Karpas-422 (cell line): ENCODE measurements at regions not wholly inside any gene's neighbourhood (a gene's known extent, or its start where the extent isn't known, plus 50 kb on each side); places are given as distances from the start of the nearest gene placed in this dataset.

Experiments used
- DNase-seq: peaks from one replicate; pipeline ENCODE4 v3.0.0-alpha.2; 2015
- H2AFZ ChIP-seq: fragments of 200-600 bp; sonication (generic); 2 replicates; pipeline ENCODE4 v1.6.1; 2014; ENCODE audit warnings: antibody characterized with exemption, low read length, mixed read lengths
- H3K27ac ChIP-seq: fragments of 200-600 bp; sonication (generic); 2 replicates; pipeline ENCODE4 v1.5.1; 2014; ENCODE audit warnings: mild to moderate bottlenecking, low read length, moderate library complexity
- H3K27me3 ChIP-seq: fragments of 200-600 bp; sonication (generic); 2 replicates; pipeline ENCODE4 v1.6.1; 2014; ENCODE audit warnings: low read length, mixed read lengths
- H3K36me3 ChIP-seq: fragments of 200-600 bp; sonication (generic); 2 replicates; pipeline ENCODE4 v1.6.1; 2014; ENCODE audit warnings: low read length, mixed read lengths; ENCODE audit not compliant: insufficient read depth
- H3K4me1 ChIP-seq: fragments of 200-600 bp; sonication (generic); 2 replicates; pipeline ENCODE4 v1.6.1; 2014; ENCODE audit warnings: mild to moderate bottlenecking, low read length, mixed read lengths
- H3K4me2 ChIP-seq: fragments of 200-600 bp; sonication (generic); 2 replicates; pipeline ENCODE4 v1.6.1; 2014; ENCODE audit warnings: low read length, low read depth, mild to moderate bottlenecking; ENCODE audit not compliant: poor library complexity, severe bottlenecking
- H3K4me3 ChIP-seq: fragments of 200-600 bp; sonication (generic); 2 replicates; pipeline ENCODE4 v1.5.1; 2014; ENCODE audit warnings: mild to moderate bottlenecking, antibody characterized with exemption, low read length, mixed read lengths
- H3K79me2 ChIP-seq: fragments of 200-600 bp; sonication (generic); 2 replicates; pipeline ENCODE4 v1.6.1; 2014; ENCODE audit warnings: mild to moderate bottlenecking, low read length, mixed read lengths
- H3K9ac ChIP-seq: fragments of 200-600 bp; sonication (generic); 2 replicates; pipeline ENCODE4 v1.6.0; 2014; ENCODE audit warnings: low read length
- H3K9me2 ChIP-seq: fragments of 200-600 bp; sonication (generic), shearing (Covaris generic); replicated peaks from 2 replicates; pipeline ENCODE4 v1.6.0; 2014; ENCODE audit warnings: mild to moderate bottlenecking, low read length, moderate library complexity; ENCODE audit not compliant: insufficient read depth
- H3K9me3 ChIP-seq: fragments of 300-700, 200-600 bp; sonication (generic); 2 replicates; pipeline ENCODE4 v1.6.1; 2014; ENCODE audit warnings: low read length, mixed read lengths
- H4K20me1 ChIP-seq: fragments of 200-600 bp; sonication (generic); 2 replicates; pipeline ENCODE4 v1.6.1; 2014; ENCODE audit warnings: mild to moderate bottlenecking, antibody characterized with exemption, low read length, low read depth; ENCODE audit not compliant: insufficient read depth

DNA sequence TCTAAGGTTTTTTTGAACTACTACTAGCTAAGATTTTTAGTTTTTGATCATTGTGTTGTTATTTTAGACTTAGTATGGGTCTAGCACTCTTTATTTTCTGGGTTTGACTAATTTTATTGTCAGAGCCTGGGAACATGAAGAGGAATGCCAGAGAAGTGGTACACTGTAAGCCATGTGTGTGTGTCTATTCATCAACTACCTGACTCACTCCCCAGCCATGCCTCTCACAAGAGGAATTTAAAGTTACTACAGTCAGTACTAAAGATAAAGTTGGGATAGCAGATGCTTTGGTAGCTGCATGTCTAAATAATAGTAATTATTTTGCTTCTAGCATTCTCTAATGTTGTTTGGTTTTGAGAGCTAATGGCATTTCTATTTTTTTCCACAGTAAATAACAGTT, 264.8 kb downstream of the CSNK1G3 start:
- no peaks in the 10 kb centered on the region for H3K27me3 ChIP-seq
- DNase-seq = no peak
- no peak overlapping the region for H3K4me3 ChIP-seq
- H3K9me3 ChIP-seq = no peaks in the 10 kb centered on the region
- no peaks in the 10 kb centered on the region for H3K9me2 ChIP-seq
- H3K36me3 ChIP-seq = no peaks in the 10 kb centered on the region
- H3K4me1 ChIP-seq = no peaks in the 10 kb centered on the region; the same call in 1 of the 2 replicates
- H3K27ac ChIP-seq = no peak overlapping the region
- H4K20me1 ChIP-seq = no peaks in the 10 kb centered on the region
- no peak overlapping the region for H2AFZ ChIP-seq
- H3K9ac ChIP-seq = no peak overlapping the region
- H3K4me2 ChIP-seq = no peak overlapping the region
- H3K79me2 ChIP-seq = no peaks in the 10 kb centered on the region

DNA sequence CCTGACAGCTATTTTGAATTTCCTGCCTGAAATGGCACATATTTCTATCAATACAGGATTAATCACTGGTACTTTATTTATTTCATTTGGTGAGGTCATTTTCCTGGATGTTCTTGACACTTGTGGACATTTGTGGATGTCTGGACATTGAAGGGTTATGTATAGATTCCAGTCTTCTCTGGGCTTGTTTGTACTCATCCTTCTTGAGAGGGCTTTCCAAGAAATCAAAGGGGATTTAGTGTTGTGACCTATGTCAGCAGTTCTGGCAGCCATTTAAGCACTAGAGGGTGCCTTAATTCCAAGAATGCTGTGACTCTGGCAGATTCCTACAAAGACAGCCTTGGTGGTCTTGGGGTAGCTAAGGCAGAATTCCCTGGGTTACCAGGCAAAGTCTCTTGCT, 259.7 kb downstream of the CSNK1G3 start:
- no peak overlapping the region for H3K4me2 ChIP-seq
- H3K27ac ChIP-seq = no peak overlapping the region
- no peaks in the 10 kb centered on the region for H3K27me3 ChIP-seq
- H2AFZ ChIP-seq = no peak overlapping the region
- H3K4me3 ChIP-seq = no peak overlapping the region
- no peaks in the 10 kb centered on the region for H3K9me2 ChIP-seq
- no peaks in the 10 kb centered on the region; the same call in 1 of the 2 replicates for H3K4me1 ChIP-seq
- no peaks in the 10 kb centered on the region for H3K9me3 ChIP-seq
- H3K79me2 ChIP-seq = no peaks in the 10 kb centered on the region
- H3K9ac ChIP-seq = no peak overlapping the region
- DNase-seq = no peak
- no peaks in the 10 kb centered on the region for H3K36me3 ChIP-seq
- no peaks in the 10 kb centered on the region for H4K20me1 ChIP-seq

DNA sequence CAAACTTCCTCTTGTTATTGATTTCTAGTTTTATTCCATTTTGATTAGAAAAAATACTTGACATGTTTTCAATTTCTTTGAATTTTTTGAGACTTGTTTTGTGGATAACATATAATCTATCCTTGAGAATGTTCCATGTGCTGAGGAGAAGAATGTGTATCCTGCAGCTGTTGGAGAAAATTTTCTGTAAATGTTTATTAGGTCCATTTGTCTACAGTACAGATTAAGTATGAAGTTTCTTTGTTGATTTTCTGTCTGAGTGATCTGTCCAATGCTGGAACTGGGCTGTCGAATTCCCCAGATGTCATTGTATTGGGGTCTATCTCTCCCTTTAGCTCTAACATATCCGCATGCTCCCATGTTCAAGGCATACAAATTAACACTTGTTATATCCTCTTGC, 251.2 kb downstream of the CSNK1G3 start:
- H3K4me2 ChIP-seq = no peak overlapping the region
- H4K20me1 ChIP-seq = no peaks in the 10 kb centered on the region
- DNase-seq = no peak
- no peaks in the 10 kb centered on the region for H3K27me3 ChIP-seq
- no peaks in the 10 kb centered on the region for H3K4me1 ChIP-seq
- no peaks in the 10 kb centered on the region for H3K9me2 ChIP-seq
- no peaks in the 10 kb centered on the region for H3K79me2 ChIP-seq
- H3K9me3 ChIP-seq = no peaks in the 10 kb centered on the region
- no peak overlapping the region for H3K9ac ChIP-seq
- H3K27ac ChIP-seq = no peak overlapping the region
- H3K36me3 ChIP-seq = no peaks in the 10 kb centered on the region
- H3K4me3 ChIP-seq = no peak overlapping the region
- no peak overlapping the region for H2AFZ ChIP-seq

DNA sequence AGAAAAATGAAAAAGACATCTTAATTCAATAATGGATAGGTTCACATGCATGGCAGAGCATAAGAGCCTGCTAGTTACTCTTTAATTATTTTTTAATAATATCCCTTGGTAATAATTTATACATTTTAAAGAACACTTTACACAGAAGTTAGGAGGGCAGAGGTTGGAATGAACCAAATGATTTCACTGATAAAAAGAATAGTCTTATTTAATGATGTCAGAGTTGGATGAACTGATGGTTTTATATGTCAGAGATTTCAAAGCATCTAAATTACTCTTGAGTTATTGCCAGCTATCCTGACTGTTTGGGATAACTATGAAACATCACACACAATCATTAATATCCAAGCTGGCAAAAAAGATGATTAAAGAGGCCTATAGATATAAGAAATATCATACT, 244.8 kb downstream of the CSNK1G3 start:
- Histone ChIP-seq H3K9me2 (no peaks in the 10 kb centered on the region), H3K9ac (no peak overlapping the region), H3K36me3 (no peaks in the 10 kb centered on the region), H3K9me3 (no peaks in the 10 kb centered on the region), H3K4me2 (no peak overlapping the region), H3K27ac (no peak overlapping the region), H3K4me3 (no peak overlapping the region), H3K4me1 (no peaks in the 10 kb centered on the region), H3K79me2 (no peaks in the 10 kb centered on the region), H4K20me1 (no peaks in the 10 kb centered on the region), H3K27me3 (no peaks in the 10 kb centered on the region), H2AFZ (no peak overlapping the region)
- DNase-seq = no peak

DNA sequence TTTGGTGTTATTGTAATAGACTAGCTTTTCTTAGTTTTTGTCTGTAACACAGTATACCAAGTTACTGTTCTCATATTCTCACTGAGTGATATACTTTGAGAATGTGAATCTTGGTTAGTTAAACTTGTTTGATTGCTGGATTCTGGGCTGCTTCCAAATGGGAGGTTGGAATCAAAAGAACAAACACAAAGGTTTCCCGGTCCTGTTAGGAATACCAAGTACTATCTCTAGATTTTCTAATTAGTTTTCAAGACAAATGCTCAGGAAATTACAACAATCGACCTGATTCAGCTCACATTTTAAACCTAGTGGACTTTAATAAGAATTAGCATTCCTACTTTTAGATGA, 244.3 kb downstream of the CSNK1G3 start:
- Histone ChIP-seq H3K4me1 (no peaks in the 10 kb centered on the region), H3K9me2 (no peaks in the 10 kb centered on the region), H3K27me3 (no peaks in the 10 kb centered on the region), H3K27ac (no peak overlapping the region), H3K79me2 (no peaks in the 10 kb centered on the region), H3K4me2 (no peak overlapping the region), H3K9ac (no peak overlapping the region), H2AFZ (no peak overlapping the region; the same call in 1 of the 2 replicates), H4K20me1 (no peaks in the 10 kb centered on the region), H3K36me3 (no peaks in the 10 kb centered on the region), H3K4me3 (no peak overlapping the region), H3K9me3 (no peaks in the 10 kb centered on the region)
- no peak for DNase-seq

DNA sequence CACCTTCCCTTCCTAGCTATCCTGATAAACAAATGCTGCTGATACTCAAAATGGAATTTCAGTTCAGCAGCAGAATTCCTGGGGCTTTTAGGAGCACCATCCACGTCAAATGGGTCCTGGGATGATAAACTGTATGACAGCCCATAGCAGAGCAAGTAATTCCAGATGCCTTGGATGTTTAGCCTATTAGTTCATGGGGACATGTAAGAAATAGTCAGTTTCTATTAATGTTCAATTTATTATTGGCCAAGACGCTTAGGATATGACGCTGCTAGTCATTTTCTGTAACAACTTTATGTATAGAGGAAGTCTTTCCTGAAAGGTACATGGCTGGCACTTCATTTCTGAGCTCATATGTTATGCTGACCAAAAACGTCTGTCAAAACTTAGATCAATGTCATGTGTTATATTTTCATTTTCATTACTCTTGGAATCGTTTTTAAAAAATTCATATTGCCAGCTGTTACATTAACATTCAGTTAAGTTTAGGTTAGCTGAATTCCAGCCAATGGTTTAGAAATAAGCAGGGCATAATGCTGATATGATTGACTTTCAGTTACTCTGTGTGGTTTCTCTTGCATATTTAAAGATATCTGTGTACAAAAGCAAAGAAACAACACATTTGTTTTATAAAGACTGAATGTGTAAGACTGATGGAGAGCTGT, 243.8 kb downstream of the CSNK1G3 start:
- Histone ChIP-seq H3K27ac (no peak overlapping the region), H3K79me2 (no peaks in the 10 kb centered on the region), H3K27me3 (no peaks in the 10 kb centered on the region), H3K9me2 (no peaks in the 10 kb centered on the region), H3K4me2 (no peak overlapping the region), H3K9ac (no peak overlapping the region), H3K4me3 (no peak overlapping the region), H3K9me3 (no peaks in the 10 kb centered on the region), H2AFZ (no peak overlapping the region; the same call in 1 of the 2 replicates), H4K20me1 (no peaks in the 10 kb centered on the region), H3K4me1 (no peaks in the 10 kb centered on the region), H3K36me3 (no peaks in the 10 kb centered on the region)
- no peak for DNase-seq

DNA sequence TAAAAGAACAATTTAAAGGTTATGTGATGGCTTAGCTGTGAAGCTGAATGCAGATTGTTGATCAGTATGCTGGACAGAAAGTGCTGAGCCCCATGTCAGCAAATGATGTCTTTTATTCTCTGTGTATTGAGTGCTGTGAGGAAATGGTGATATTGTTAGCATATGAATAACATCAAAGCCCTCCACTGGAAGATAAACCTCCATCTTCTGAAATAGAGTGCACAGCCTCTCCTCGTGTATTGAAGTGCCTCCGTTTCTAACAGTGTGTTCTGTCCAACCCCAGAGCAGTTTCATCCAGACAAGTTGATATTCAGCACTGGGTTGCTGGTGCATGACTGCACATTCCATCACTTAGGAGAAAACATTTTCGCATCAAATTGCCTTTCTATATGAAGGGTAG, 242.9 kb downstream of the CSNK1G3 start:
- Histone ChIP-seq H3K9me2 (no peaks in the 10 kb centered on the region), H3K36me3 (no peaks in the 10 kb centered on the region), H3K4me1 (no peaks in the 10 kb centered on the region), H3K27me3 (no peaks in the 10 kb centered on the region), H3K4me3 (no peak overlapping the region), H4K20me1 (no peaks in the 10 kb centered on the region), H3K4me2 (no peak overlapping the region), H2AFZ (no peak overlapping the region; the same call in 1 of the 2 replicates), H3K79me2 (no peaks in the 10 kb centered on the region), H3K9ac (no peak overlapping the region), H3K9me3 (no peaks in the 10 kb centered on the region), H3K27ac (no peak overlapping the region)
- no peak for DNase-seq

DNA sequence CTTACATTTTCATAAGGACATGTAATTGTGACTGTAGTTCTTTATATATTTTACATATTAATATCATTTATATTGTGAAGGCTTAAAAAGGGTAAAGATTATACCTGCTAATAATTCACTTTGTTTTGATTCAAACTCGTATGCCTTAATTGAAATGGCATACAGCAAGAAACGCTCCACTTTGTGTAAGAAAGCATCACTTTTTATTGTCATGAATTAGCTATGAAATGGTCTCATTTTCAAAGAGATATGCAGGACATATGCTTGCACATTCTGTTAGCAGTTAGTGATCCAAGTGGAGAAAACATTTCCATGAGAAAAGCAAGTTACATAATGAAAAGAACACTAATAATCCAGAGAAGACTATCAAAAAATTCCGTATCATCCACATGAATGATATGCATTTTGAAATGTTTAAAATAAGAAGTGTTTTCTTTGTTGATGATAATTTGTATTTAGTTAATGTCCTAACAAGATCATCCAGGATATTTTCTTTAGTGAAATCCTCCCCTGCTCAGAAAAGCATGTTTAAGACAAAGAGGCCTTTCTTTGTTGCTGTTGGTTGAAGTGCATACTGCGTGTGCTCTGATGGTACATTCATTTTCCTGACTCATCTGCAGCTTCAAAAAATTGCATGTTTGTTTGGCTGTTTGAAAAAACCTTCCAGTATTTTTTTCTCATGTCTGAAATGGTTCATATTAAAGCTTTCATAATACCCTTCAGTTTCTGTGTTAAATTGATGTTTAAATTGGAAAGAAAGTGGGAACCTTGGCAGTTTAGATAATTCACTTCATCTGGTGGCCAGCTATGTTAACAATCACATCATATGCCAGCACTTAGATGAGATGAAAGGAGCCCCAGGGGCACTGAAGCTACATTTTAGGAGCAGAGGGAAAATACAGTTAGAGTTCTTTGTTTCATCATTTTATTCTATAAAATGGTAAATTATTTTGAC, 242.2 kb downstream of the CSNK1G3 start:
- Histone ChIP-seq H3K79me2 (no peaks in the 10 kb centered on the region), H3K9me3 (no peaks in the 10 kb centered on the region), H3K27ac (no peak overlapping the region), H3K9me2 (no peaks in the 10 kb centered on the region), H3K4me3 (no peak overlapping the region), H4K20me1 (no peaks in the 10 kb centered on the region), H3K36me3 (no peaks in the 10 kb centered on the region), H3K4me1 (no peaks in the 10 kb centered on the region), H3K4me2 (no peak overlapping the region), H3K27me3 (no peaks in the 10 kb centered on the region), H3K9ac (no peak overlapping the region), H2AFZ (no peak overlapping the region; the same call in 1 of the 2 replicates)
- DNase-seq = no peak
